PC-9 (cell line): ENCODE measurements at regions not wholly inside any gene's neighbourhood (a gene's known extent, or its start where the extent isn't known, plus 50 kb on each side); places are given as distances from the start of the nearest gene placed in this dataset.

Source experiments
- CTCF ChIP-seq: fragments of 200-600 bp; sonication (generic); conservative IDR thresholded peaks from 2 replicates; pipeline ENCODE4 v1.6.1; 2017; ENCODE audit warnings: mixed run types, antibody characterized with exemption, mild to moderate bottlenecking, moderate library complexity
- EZH2 ChIP-seq: fragments of 200-600 bp; sonication (generic); IDR thresholded peaks from 2 replicates; pipeline ENCODE4 v1.8.0; 2017; ENCODE audit warnings: antibody characterized with exemption, low read depth

DNA sequence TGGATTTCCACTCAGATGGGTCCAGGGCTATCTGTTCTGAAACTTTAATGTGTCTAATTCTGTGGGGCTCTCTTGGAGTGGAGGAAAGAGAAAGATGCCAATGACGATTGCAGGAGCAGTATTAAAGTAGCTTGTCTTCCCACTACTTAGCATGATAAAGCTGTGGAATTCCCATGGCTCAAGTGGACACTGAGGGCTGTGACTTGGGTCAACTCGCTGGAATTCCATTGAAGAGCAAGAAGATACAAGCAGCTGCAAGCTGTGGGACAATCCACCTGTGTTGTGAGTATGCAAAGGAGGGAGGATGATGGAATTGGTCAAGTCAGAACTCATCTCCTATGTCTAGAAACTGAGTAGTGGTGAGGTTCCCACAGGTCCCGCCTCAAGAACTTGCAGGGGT lies 154.2 kb upstream of the MINDY3 start:
- TF ChIP-seq EZH2 (no peak), CTCF (no peak)
